GM12878 (cell line): ENCODE measurements at regions not wholly inside any gene's neighbourhood (a gene's known extent, or its start where the extent isn't known, plus 50 kb on each side); places are given as distances from the start of the nearest gene placed in this dataset.

Experiments used
- ATAC-seq: fragments of 200-7000 bp; cut with Tn5 transposase; 3 replicates; pipeline ENCODE4 v1.9.1; 2020; ENCODE audit warnings: mild to moderate bottlenecking, moderate library complexity
- BruUV-seq: library from RNA; stranded (reverse); fragments of 400-500 nt; replicated peaks from 2 replicates; lab custom pipeline; 2021; lab: Mats Ljungman, UMichigan
- CTCF ChIA-PET: fragments of 300-600 bp; sonication (Branson Sonifier 250); formaldehyde crosslinking; extraction: SDS; loops from one replicate; lab custom pipeline; 2021; ENCODE audit warnings: inconsistent platforms; lab: Yijun Ruan, JAX
- POLR2A ChIA-PET: fragments of 350-600 bp; formaldehyde crosslinking; extraction: SDS; loops from one replicate; lab custom pipeline; 2021; ENCODE audit warnings: inconsistent platforms; lab: Charles Lee
- RAD21 ChIA-PET: fragments of 300-600 bp; sonication (Branson Sonifier 250); formaldehyde crosslinking; loops from one replicate; lab custom pipeline; 2023; ENCODE audit warnings: antibody characterized with exemption; ENCODE audit not compliant: unreplicated experiment; lab: Charles Lee
- SMC1A ChIA-PET: fragments of 300-600 bp; sonication (Branson Sonifier 250); formaldehyde crosslinking; loops from one replicate; lab custom pipeline; 2023; ENCODE audit not compliant: unreplicated experiment, uncharacterized antibody; lab: Charles Lee
- DNase-seq: peaks from one replicate; pipeline ENCODE4 v3.0.0-alpha.2; 2011; ENCODE audit warnings: low read depth, low spot score
- FAIRE-seq: peaks from 3 replicates; lab custom pipeline; 2011; peaks lifted over from hg19 to GRCh38; lab: Jason Lieb, UNC
- H2AFZ ChIP-seq: 2 replicates; pipeline ENCODE4 v1.6.0; 2011; ENCODE audit warnings: low read depth, low read length, control low read depth; ENCODE audit not compliant: control insufficient read depth
- H3K27ac ChIP-seq: 2 replicates; pipeline ENCODE4 v1.5.1; 2011; ENCODE audit warnings: control low read depth; ENCODE audit not compliant: control insufficient read depth, insufficient read depth
- H3K27me3 ChIP-seq, 2 experiments: replicated peaks in 1 of 2; 2 replicates each; pipeline versions ENCODE4 v1.6.0 to v1.6.1; 2011; ENCODE audit warnings: low read length in 1 of 2; ENCODE audit not compliant: control insufficient read depth in 2 of 2, insufficient read depth in 2 of 2
- H3K36me3 ChIP-seq, 2 experiments: 2 replicates each; pipeline ENCODE4 v1.5.1; 2011; ENCODE audit warnings: low read length in 1 of 2; ENCODE audit not compliant: control insufficient read depth in 2 of 2, insufficient read depth in 2 of 2
- H3K4me1 ChIP-seq: 2 replicates; pipeline ENCODE4 v1.6.1; 2011; ENCODE audit warnings: mild to moderate bottlenecking, low read length, moderate library complexity, mixed read lengths; ENCODE audit not compliant: control insufficient read depth, insufficient read depth
- H3K4me2 ChIP-seq: 2 replicates; pipeline ENCODE4 v1.6.0; 2011; ENCODE audit warnings: control low read depth; ENCODE audit not compliant: control insufficient read depth, insufficient read depth
- H3K4me3 ChIP-seq: fragments of 200-600 bp; sonication (generic); 2 replicates; pipeline ENCODE4 v1.5.1; 2016
- H3K79me2 ChIP-seq: 2 replicates; pipeline ENCODE4 v1.6.0; 2011; ENCODE audit warnings: low read length; ENCODE audit not compliant: control insufficient read depth, insufficient read depth
- H3K9ac ChIP-seq: 2 replicates; pipeline ENCODE4 v1.8.0; 2011; ENCODE audit warnings: low read length, control low read depth, mixed read lengths; ENCODE audit not compliant: control insufficient read depth, insufficient read depth
- H3K9me3 ChIP-seq: replicated peaks from 3 replicates; pipeline ENCODE4 v1.5.1; 2011; ENCODE audit warnings: mild to moderate bottlenecking, low read length; ENCODE audit not compliant: control insufficient read depth, insufficient read depth
- H4K20me1 ChIP-seq: 2 replicates; pipeline ENCODE4 v1.6.0; 2011; ENCODE audit not compliant: control insufficient read depth, insufficient read depth
- ATF2 ChIP-seq: IDR thresholded peaks from 2 replicates; pipeline ENCODE4 v1.6.1; 2012; ENCODE audit warnings: low read length, inconsistent platforms
- ATF7 ChIP-seq: fragments of 450-650 bp; IDR thresholded peaks from 2 replicates; pipeline ENCODE4 v1.6.1; 2016; ENCODE audit warnings: low read depth, mild to moderate bottlenecking
- BACH1 ChIP-seq: fragments of 450-650 bp; IDR thresholded peaks from 2 replicates; pipeline ENCODE4 v1.6.1; 2017; ENCODE audit warnings: mild to moderate bottlenecking, borderline replicate concordance
- CBFB ChIP-seq: IDR thresholded peaks from 2 replicates; pipeline ENCODE4 v1.6.1; 2016; ENCODE audit warnings: antibody characterized with exemption, low read depth
- FOS ChIP-seq: IDR thresholded peaks from 3 replicates; pipeline ENCODE4 v1.6.1; 2011; ENCODE audit warnings: borderline replicate concordance; ENCODE audit not compliant: insufficient read length; ENCODE audit errors: extremely low read depth
- FOXM1 ChIP-seq: IDR thresholded peaks from 2 replicates; pipeline ENCODE4 v1.6.1; 2012; ENCODE audit warnings: low read depth, mild to moderate bottlenecking, inconsistent platforms, low read length, moderate library complexity
- HDGF ChIP-seq: fragments of 450-650 bp; IDR thresholded peaks from 2 replicates; pipeline ENCODE4 v1.6.1; 2016; ENCODE audit warnings: antibody characterized with exemption
- IKZF2 ChIP-seq, 2 experiments: fragments of 450-650 bp; IDR thresholded peaks; 2 replicates each; pipeline ENCODE4 v1.6.1; 2017; ENCODE audit warnings: mild to moderate bottlenecking in 2 of 2, moderate library complexity in 2 of 2
- IRF3 ChIP-seq: fragments of 450-650 bp; IDR thresholded peaks from 2 replicates; pipeline ENCODE4 v1.6.1; 2014; ENCODE audit warnings: mild to moderate bottlenecking
- MEF2B ChIP-seq: fragments of 450-650 bp; IDR thresholded peaks from 2 replicates; pipeline ENCODE4 v1.6.1; 2018; ENCODE audit warnings: mild to moderate bottlenecking, moderate library complexity; ENCODE audit not compliant: partially characterized antibody, poor library complexity, severe bottlenecking
- MTA2 ChIP-seq: fragments of 450-650 bp; IDR thresholded peaks from 2 replicates; pipeline ENCODE4 v1.6.1; 2016; ENCODE audit warnings: low read depth, mild to moderate bottlenecking, moderate library complexity
- NR2C2 ChIP-seq: IDR thresholded peaks from 2 replicates; pipeline ENCODE4 v1.6.1; 2011; ENCODE audit warnings: borderline replicate concordance, low read depth; ENCODE audit not compliant: control insufficient read depth, insufficient read length
- NR2F1 ChIP-seq: fragments of 450-650 bp; conservative IDR thresholded peaks from 2 replicates; pipeline ENCODE4 v1.6.1; 2017; ENCODE audit warnings: mild to moderate bottlenecking
- PAX8 ChIP-seq: fragments of 450-650 bp; IDR thresholded peaks from 2 replicates; pipeline ENCODE4 v1.6.1; 2017; ENCODE audit warnings: mild to moderate bottlenecking, moderate library complexity
- SUPT20H ChIP-seq: IDR thresholded peaks from 2 replicates; pipeline ENCODE4 v1.6.1; 2011; ENCODE audit warnings: low read depth, mild to moderate bottlenecking, low read length, moderate library complexity, borderline replicate concordance; ENCODE audit not compliant: control insufficient read depth
- TCF12 ChIP-seq: IDR thresholded peaks from 2 replicates; pipeline ENCODE4 v1.6.1; 2011; ENCODE audit warnings: low read depth, mild to moderate bottlenecking, low read length
- ZNF384 ChIP-seq: IDR thresholded peaks from 2 replicates; pipeline ENCODE4 v1.6.1; 2012; ENCODE audit warnings: low read depth, mild to moderate bottlenecking, low read length, improper control_type of control experiment, borderline replicate concordance
- ZNF592 ChIP-seq: fragments of 450-650 bp; IDR thresholded peaks from 2 replicates; pipeline ENCODE4 v1.6.1; 2017; ENCODE audit warnings: mild to moderate bottlenecking, moderate library complexity
- WGBS: methylation state at CpG from one replicate; pipeline ENCODE4 v1.1.6; 2016; ENCODE audit warnings: low lambda C conversion rate; ENCODE audit not compliant: insufficient replicate concordance, insufficient coverage; ENCODE audit errors: missing lambda C conversion rate; 5-methylcytosine and 5-hydroxymethylcytosine counted together
- in situ Hi-C: fragments of 300-500 bp; cut with MboI; formaldehyde crosslinking; loops from 9 replicates; pipeline ENCODE4 v1.14.3; 2018; ENCODE audit warnings: mixed read lengths
- intact Hi-C: fragments of 100-400 bp; cut with micrococcal nuclease; formaldehyde crosslinking; loops from one replicate; pipeline ENCODE4 v1.14.2; 2022; ENCODE audit not compliant: unreplicated experiment

- no peak for TF ChIP-seq ZNF592
These were observed 56.8 kb upstream of the HS6ST1 start (continued) for GRCh38 chr2:128375454-128375853.

- intact Hi-C loops (no loop called here), in situ Hi-C loops (no loop called here)
- POLR2A ChIA-PET: no interaction called here
- DNase-seq: no peak
- H2AFZ ChIP-seq: no peak overlapping the region
- 53% methylated on average over 17 of the region's 17 CpGs for WGBS
- H3K4me2 ChIP-seq: no peak overlapping the region
- H3K36me3 ChIP-seq: no peaks in the 10 kb centered on the region
- H3K9me3 ChIP-seq: no peaks in the 10 kb centered on the region
- no peak overlapping the region for H3K9ac ChIP-seq
- H3K79me2 ChIP-seq: no peaks in the 10 kb centered on the region
- SMC1A ChIA-PET: no interaction called here
- CTCF ChIA-PET: no interaction called here
- peaks cover 0 to 2% of the 10 kb centered on the region in 2 experiments for H3K27me3 ChIP-seq
- H3K4me1 ChIP-seq: no peaks in the 10 kb centered on the region
- RAD21 ChIA-PET: no interaction called here
- no peaks in the 10 kb centered on the region for H4K20me1 ChIP-seq
- FAIRE-seq: no peak
- no peak for ATAC-seq
- H3K4me3 ChIP-seq: no peak overlapping the region
- BruUV-seq: no TSS peak
- H3K27ac ChIP-seq: no peak overlapping the region
- TF ChIP-seq PAX8 (no peak), MEF2B (no peak), ZNF384 (no peak), ATF7 (no peak), CBFB (no peak), IKZF2 (IDR thresholded peaks at IDR 0.05) (no peak), SUPT20H (no peak), NR2C2 (no peak), TCF12 (no peak), MTA2 (no peak), BACH1 (no peak), FOS (no peak), IRF3 (no peak), NR2F1 (no peak), HDGF (no peak), ATF2 (no peak), FOXM1 (no peak)
These were observed 57.8 kb upstream of the HS6ST1 start for GRCh38 chr2:128376241-128377041.
